ENCODE measurements at regions not wholly inside any gene's neighbourhood (a gene's known extent, or its start where the extent isn't known, plus 50 kb on each side); places are given as distances from the start of the nearest gene placed in this dataset.

DNA sequence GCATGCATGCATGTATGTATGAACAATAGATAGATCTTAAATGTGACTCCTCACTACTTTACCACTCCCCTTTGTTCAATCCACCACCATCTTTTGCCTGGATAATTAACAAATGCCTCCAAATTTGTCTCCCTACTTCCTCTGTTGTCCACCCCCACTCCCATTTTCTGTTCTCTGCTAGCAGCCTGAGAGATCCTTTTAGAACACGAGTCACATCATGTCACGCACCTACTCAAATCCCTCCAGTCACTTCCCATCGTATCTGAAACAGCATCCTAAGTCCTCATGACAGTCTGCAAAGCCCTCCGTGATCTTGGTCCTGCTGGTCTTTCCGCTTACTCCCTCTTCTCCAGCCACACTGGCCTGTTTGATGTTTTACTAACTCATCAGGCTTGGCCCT is 527.3 kb downstream of the EPHA4 start:
- TF ChIP-seq, protein P1, sequence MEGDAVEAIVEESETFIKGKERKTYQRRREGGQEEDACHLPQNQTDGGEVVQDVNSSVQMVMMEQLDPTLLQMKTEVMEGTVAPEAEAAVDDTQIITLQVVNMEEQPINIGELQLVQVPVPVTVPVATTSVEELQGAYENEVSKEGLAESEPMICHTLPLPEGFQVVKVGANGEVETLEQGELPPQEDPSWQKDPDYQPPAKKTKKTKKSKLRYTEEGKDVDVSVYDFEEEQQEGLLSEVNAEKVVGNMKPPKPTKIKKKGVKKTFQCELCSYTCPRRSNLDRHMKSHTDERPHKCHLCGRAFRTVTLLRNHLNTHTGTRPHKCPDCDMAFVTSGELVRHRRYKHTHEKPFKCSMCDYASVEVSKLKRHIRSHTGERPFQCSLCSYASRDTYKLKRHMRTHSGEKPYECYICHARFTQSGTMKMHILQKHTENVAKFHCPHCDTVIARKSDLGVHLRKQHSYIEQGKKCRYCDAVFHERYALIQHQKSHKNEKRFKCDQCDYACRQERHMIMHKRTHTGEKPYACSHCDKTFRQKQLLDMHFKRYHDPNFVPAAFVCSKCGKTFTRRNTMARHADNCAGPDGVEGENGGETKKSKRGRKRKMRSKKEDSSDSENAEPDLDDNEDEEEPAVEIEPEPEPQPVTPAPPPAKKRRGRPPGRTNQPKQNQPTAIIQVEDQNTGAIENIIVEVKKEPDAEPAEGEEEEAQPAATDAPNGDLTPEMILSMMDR (IDR thresholded peaks at IDR 0.05; ENCODE audit: low read depth, low read length, missing control alignments) = no peak
- no peak for DNase-seq (ENCODE audit: extremely low read depth, low read depth)
- no peak overlapping the region for H3K4me3 ChIP-seq (replicated peaks; ENCODE audit: low read depth, low read length)

DNA sequence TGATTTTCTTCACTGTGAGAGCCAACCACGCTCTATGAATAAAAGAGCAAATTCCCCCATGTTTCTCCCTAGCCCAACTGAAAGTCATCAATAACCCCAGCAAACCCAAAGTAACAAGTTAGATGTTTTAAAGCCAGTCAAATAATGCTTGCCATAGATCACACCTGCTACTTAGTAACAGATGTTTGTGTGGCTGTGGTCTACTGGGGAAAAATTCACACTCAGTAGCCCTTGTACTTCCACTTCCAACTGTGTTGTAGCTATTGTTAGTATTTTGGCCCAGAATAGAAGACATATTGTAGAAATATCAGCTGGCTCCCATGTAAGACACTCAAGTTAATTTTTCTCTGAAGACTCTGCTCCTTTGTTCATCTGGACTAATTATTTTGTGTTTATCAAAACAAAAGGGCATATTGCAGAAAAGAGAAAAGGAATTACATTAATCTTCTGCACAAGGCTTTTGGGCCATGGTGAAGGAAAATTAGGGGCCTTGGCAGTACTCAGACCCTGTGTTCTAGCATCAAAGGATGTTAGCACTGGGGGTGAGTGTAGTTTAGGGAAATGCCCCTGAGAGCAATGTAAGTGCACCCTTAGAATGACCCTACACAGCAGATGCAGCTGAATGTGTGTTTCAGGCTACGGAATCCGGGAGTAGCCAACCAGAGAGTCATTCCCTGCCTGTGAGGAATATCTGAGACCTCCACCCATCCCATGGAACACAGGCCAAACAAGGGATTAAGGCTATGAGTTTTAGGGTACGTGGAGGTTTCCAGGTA is 521.9 kb downstream of the EPHA4 start:
- H3K4me3 ChIP-seq (replicated peaks; ENCODE audit: low read depth, low read length) = no peak overlapping the region
- DNase-seq (ENCODE audit: extremely low read depth, low read depth) = no peak
- TF ChIP-seq, protein P1 (IDR thresholded peaks at IDR 0.05; ENCODE audit: low read depth, low read length, missing control alignments) = no peak

DNA sequence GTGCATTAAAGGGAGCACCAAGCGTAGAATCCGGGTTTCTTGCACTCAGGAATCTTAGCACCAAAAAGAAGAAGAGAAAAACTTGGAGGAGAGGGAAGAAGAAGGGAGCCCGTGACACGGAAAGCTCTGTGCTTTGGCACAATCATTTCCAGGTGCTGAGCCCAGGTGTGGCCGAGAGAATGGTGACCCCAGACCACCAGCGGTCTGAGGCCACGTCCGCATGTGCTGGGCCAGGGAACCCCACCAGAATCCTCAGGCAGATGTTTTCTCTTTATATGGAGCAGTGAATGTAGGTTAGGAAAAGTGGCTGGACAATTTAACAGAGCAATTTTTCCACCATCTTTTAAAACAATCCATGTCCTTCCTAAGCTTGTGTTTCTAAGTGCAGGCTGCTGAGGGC is 520.9 kb downstream of the EPHA4 start:
- H3K4me3 ChIP-seq (replicated peaks; ENCODE audit: low read depth, low read length) = no peak overlapping the region
- TF ChIP-seq, protein P1 (IDR thresholded peaks at IDR 0.05; ENCODE audit: low read depth, low read length, missing control alignments) = no peak
- no peak for DNase-seq (ENCODE audit: extremely low read depth, low read depth)

DNA sequence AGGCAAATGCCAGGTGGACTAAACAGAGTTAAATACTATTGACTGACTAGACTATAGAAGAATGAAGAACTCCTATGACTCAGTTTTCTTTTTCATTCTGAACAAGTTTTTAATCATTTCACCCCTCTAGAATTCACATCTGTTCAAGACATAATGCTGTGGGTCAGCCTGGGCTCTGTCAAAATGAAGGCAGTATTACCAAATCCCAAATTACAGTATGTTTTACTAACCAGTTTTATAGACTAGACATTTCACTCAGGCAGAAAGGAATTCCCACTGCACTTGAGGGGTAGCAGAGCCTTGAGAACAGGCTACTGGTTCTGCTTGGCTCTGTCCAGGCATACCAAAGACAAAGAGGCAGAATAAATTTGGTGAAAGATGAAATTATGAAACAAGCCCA is 511.7 kb downstream of the EPHA4 start:
- TF ChIP-seq, protein P1 (IDR thresholded peaks at IDR 0.05; ENCODE audit: low read depth, low read length, missing control alignments) = no peak
- DNase-seq (ENCODE audit: extremely low read depth, low read depth) = no peak
- H3K4me3 ChIP-seq (replicated peaks; ENCODE audit: low read depth, low read length) = no peak overlapping the region

DNA sequence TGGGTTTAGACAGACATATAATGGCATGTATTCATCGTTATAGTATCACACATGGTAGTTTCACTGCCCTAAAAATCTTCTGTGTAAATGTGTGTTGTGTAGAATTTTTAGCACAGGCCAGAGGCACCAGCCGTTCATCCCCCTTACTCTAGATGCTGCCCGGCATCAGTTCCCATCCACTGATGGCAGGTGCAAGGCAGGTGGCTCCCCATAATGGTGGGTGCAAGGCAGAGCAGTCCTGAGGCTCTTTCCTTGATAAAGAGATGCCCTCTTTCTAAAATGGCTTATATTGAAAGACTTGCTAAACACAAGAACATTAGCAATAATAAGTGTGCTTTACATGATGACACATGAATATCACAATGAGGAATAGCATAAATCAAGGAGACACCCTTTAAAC is 508.5 kb downstream of the EPHA4 start:
- TF ChIP-seq, protein P1 (IDR thresholded peaks at IDR 0.05; ENCODE audit: low read depth, low read length, missing control alignments) = no peak
- no peak for DNase-seq (ENCODE audit: extremely low read depth, low read depth)
- no peak overlapping the region for H3K4me3 ChIP-seq (replicated peaks; ENCODE audit: low read depth, low read length)

DNA sequence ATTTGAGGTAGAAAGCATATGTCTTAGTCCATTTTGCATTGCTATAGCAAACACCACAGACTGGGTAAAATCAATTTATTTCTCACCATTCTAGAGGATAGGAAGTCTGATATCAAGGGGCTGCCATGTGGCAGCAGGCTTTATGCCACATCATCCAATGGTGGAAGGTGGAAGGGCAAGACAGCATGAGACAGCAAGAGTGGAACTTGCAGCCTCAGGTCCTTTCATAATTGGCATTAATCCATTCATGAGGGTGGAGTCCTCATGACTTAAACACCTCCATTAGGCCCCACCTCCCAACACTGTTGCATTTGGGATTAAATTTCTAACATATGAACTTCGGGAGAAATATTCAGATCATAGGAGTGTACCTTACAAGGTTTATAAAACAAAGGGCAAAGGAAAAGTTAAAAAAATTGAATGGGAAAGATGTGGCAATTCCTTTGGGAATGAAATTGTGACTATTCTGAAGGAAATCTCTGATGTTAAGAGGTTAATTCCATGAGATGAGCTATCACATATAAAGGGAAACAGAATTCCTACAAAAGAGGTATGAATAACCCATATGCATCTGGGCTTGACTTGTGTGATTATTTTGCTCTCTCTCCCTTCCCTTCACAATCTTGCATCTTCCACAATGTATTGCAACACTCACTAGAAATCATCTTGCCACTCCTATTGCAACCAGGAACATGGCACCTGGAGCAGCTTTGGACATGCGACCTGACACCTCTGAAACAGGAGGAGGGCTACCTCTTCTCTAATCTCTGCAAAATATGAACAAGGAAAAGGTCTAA is 507.8 kb downstream of the EPHA4 start:
- DNase-seq (ENCODE audit: extremely low read depth, low read depth) = no peak
- TF ChIP-seq, protein P1 (IDR thresholded peaks at IDR 0.05; ENCODE audit: low read depth, low read length, missing control alignments) = no peak
- H3K4me3 ChIP-seq (replicated peaks; ENCODE audit: low read depth, low read length) = no peak overlapping the region

Measured in HFF-Myc (cell line).